Umbilical cord (tissue), 1 donor: ENCODE measurements at regions not wholly inside any gene's neighbourhood (a gene's known extent, or its start where the extent isn't known, plus 50 kb on each side); places are given as distances from the start of the nearest gene placed in this dataset.
"Not testable (repeated sequence)": the region's sequence is repeated elsewhere in the genome, so short reads cannot be mapped to it uniquely, and the experiment has no call there.

Experiments
- DNase-seq: peaks from one replicate; pipeline ENCODE4 v3.0.0-alpha.2; 2015; ENCODE audit warnings: low spot score

DNA sequence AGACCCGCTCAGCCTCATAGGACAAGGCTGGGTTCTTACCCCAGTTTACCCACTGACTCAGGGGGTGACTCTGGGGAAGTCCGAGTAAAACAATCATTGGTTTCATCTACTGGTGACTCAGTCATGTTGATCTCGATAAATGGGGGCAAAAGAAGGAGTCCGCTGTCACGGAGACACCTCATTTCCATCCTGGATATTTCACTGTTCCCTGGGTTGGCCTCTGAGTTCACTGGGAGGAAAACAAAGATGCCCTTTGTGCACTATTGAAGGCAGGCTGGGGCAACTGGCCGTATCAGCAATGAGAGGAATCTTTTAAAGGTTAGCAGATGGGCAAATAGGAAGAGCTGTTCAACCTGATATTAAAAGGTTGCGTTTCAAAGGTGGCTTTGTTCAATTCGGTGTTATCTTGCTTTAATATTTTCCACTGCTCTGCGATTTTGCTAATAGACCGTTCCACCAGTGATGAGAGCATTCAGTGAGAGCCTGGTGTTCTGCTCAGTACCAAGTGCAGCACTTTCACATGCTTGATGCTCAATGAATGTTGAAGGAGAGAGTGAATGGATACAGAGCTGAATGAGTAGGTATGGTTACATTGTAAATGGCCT, 110.2 kb upstream of the EGFLAM start:
- no peak for DNase-seq

DNA sequence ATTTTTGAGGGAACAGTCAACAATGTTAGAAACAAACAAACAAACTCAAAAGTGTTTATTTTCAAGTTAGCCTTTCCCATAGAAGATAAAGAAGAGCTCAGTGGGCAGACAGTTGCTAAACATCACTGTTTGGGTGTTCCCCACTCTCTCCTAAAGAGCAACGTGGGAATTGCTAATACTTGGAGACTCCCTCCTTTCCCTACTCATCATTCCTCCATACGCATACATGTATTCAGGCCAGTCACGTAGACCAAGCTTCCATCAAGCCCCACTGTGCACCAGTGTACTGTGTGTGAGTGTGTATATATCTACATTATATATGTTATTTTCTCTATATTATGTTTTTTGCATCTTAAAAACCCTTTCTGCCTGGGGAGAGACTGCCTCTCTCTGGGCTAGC, 115.0 kb upstream of the EGFLAM start:
- DNase-seq = no peak

DNA sequence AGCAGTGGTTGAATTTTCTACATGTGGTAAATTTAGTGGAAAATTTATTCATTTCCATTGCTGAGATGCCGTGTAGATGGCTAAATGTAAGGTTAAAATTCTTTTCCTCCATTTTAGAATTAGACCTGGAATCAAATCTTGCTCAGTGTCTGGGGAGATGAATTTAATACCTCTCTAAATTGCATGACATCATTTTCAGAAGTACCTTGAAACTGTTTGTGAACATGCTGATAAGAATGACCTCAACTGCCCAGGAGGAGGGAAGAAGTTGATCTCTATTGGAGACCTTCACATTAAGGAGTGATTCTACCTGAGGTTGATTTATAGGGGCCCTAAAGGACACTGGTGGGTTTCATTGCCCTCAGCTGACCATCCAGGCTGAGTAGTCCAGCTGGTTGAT, 116.7 kb upstream of the EGFLAM start:
- no peak for DNase-seq

DNA sequence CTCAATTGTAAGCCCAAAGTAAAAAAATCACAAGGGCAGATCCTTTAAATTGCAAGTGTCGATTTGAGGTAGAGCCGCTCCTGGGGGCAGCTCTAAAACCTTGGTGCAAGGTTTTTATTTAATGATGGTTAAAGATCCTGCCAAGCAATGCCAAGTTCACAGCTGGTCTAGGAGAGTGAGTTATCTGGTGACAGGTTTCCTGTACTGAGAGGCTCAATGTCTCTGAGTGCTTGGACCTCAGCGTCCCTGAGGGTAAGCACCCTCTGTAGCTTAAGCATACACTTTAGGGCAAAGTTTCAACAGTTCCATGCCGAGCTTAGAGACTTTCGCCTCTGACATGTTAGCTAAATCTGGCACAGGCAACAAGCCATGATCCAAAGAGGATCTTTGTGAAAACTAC, 119.8 kb upstream of the EGFLAM start:
- DNase-seq = peak; percentile 6

DNA sequence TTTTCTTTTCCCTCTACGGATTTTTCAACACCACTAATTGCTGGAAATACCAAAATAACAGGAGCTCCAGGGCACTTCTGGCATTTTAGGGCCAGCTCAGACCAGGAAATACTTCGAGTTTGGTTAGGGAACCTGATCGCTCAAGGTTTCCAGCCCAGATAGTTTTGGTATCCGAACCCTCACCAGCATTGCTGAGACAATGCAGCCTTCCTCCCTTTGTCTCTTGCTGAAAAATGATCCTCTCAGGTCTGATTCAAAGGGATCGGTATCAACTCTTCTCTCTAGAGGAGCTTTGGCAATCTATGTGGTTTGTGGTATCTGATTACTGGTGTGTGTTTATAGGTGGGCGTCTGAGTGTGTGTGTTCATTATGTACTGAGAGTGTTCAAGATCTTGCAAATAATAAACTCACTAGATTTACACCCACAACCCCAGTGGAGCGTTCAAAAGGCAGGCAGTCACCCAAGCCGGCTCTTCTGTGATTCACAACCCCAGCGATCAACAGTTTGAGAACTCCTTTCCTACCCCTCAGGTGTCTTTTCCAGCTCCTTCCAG, 122.8 kb upstream of the EGFLAM start:
- DNase-seq = no peak

DNA sequence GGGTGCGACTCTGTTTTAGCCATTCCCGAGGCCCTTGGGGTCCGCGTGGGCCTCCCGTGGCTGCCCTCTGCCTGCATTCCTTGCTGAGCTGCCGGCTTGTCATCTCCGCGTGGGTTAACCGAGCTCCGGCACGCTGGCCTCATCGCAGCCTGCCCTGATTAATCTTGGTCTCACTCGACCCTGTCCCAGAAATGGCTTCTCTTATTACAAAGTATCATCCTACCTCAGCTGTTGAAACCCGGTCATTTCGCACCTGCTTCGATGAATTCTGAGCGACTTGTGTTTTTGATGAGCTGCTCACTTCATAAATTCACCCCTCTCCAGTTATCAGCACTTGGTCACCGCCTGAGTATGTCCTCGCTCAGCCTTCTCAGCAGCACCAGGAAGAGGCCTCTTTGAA, 123.5 kb upstream of the EGFLAM start:
- DNase-seq = peak; percentile 38

DNA sequence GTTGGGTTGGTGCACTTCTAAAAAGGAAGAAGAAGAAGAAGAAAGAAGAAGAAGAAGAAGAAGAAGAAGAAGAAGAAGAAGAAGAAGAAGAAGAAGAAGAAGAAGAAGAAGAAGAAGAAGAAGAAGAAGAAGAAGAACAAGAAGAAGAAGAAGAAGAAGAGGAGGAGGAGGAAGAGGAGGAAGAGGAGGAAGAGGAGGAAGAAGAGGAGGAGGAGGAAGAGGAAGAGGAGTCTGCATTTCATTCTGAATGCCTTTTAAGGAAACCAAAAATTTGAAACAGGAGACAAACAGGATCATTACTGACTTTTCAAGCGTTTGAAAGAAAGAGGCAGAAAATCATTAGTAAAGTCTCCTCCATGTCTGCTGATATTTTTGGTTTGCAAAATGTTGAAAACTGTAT, 124.1 kb upstream of the EGFLAM start:
- not testable (repeated sequence) for DNase-seq

DNA sequence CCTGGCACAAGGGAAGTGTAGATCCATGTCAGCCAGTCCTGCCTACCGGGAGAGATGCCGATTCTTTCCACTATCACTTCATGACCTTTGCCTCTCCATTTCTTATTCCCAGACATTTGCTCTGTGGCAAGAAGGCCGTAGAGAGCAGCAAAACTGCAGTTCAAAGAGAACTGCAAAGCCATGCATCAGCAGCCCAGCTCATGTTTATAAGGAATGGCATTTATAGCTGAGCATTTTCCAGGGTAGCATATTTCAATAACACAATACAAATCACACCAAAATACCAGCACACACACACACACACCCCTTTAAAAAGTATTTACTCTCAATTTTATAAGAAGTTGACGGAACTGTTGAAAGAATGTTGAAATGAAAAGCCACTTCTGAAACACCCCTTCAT, 126.7 kb upstream of the EGFLAM start:
- peak; percentile 59 for DNase-seq

DNA sequence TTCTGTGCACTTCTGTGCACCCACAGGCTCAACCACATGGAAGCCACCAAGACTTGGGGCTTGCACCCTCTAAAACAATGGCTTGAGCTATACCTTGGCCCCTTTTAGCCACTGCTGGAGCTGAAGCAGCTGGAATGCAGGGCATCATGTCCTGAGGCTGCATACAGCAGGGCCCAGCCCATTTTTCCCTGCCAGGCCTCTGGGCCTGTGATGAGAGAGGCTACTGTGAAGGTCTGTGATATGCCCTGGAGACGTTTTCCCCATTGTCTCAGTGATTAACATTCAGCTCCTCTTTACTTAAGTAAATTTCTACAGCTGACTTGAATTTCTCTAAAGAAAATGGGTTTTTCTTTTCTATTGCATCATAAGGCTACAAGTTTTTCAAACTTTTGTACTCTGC, 134.0 kb upstream of the EGFLAM start:
- DNase-seq = no peak

DNA sequence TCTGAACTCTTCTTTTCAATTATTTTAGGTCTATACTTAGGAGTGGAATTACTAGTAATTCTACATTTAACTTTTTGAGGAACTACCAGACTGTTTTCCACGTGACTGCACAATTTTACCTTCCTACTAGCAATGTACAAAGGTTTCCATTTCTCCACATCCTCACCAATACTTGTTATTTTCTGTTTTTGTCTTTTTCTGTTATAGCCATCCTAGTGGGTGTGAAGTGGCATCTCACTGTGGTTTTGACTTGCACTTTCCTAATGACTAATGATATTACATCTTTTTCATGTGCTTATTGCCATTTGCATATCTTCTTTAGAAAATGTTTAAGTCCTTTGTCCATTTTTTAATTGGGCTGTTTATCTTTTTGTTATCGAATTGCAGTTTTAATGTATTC, 136.9 kb upstream of the EGFLAM start:
- DNase-seq = no peak

DNA sequence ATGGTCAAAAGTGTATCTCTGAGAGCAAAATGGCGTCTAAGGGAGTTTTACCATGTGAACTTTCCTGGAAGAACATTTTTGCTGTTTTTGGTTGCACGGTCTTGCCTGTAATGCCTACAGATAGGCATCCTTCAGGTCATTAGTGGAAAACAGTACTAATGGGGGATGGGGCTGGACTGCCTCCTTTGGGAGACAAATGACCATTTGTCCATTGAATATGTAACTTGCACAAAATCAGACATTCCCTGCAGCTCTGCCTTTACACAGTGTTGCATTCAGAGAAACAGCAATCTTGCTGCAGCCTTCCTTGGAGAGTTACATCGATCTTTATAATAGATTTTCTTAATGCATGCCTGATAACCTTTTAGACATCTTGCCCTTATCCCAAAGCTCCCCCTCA, 138.5 kb upstream of the EGFLAM start:
- no peak for DNase-seq

DNA sequence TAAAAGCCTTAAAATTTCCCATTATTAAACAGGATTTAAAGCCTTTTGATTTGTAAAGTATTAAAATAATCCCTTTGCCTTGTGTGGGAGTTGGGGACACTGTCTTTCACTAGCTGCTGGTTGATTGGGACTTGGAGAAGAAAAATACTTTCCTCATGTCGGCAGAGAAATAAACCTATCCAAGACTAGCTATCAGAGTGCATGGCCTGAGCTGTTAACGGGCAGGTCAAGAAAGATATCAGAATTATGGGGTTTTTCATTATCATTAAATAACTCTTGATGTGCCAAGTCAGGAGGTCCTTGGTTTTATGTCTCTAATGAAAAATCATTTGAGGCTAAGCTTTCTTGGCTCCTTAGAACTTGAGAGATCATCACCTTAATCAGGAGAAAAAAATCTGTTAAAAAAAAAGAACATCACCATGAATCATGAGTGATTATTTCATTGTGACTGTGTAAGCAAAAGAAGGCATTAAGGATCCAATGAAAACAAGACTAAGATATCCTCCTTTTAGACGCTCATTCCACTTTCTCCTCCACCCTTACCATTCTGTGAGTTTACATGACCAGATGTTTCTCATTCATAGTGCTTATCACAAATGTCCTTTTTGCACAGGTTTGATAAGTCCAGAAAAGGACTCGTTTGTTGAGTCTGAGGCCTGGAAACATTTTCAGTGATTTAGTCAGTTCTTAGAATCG, 140.4 kb upstream of the EGFLAM start:
- peak; percentile 7 for DNase-seq

DNA sequence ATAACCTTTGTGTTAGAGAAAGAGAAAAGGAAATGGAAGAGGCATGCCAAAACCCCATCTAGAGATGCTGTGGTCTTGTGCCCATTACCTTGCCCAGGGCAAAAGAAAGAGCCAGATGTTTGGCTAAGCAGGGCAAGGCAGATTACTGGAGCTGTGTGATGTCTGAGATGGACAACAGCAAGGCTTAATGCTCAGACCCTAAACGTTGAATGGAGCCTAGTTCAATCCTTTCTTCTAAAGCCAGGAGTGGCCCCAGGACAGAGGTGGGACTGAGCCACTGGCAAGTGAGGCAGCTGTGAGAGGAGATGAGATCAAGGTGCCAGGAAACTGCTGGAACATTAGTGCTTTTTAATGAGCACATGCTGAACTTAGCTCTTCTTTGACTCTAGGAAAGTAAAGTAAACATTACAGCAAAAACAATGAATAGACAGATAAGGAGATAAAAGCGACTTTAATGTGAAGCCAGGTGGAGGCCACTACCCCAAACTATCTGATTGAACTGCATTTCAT, 143.0 kb upstream of the EGFLAM start:
- no peak for DNase-seq

DNA sequence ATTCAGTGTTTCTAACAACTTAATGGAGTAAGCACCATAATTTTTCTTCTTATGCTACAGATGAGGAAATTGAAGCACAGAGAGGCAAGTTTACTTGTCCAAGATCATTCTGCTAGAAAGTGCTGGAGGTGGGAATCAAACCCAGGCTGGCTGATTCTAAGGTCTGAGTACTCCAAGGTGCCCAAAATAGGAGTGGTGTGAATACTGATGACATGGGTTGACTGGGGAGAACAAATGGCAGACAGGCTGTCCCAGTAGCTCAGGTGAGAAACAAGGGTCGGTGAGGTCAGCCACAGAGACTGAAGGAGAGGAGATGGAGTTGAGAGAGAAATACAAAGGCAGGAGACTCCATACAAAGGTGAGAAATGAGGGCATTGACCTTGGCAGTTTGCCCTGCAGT, 144.5 kb upstream of the EGFLAM start:
- no peak for DNase-seq

DNA sequence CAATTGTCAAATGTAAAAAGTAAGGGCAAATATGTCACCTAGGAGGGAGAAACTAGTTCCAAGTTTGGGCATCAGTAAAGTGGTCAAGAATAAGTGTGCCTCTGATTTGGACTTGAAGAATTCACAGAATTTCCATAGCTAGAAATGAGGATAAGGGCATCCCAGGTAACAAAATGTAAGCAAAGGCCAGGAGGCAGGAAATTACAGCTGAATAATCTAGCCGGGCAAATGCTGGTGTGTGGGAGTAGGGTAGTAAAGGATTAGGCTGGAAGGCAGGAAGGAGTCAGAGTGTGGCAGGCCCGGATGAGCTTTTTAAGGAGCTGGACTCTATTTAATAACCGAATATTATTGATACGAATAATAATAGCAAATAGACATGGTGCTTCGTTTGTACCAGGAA, 144.9 kb upstream of the EGFLAM start:
- DNase-seq = no peak

DNA sequence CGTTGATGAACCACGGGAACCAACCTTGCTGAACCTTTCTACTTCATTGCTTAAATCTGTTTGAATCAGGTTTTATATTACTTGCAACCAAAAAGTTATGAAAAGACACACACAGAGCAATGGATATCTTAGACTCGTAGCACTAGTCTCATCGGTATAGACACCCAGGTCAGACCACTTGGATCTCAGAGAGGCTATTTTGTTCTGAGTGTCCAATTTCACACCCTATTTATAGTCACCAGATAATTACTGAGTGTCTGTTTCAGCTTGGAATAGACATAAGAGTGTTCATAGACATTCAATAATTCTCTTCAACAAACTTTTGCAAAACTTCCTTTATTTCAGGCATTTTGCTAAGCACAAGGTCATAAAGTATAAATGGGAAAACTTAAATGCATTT, 145.4 kb upstream of the EGFLAM start:
- DNase-seq = no peak

DNA sequence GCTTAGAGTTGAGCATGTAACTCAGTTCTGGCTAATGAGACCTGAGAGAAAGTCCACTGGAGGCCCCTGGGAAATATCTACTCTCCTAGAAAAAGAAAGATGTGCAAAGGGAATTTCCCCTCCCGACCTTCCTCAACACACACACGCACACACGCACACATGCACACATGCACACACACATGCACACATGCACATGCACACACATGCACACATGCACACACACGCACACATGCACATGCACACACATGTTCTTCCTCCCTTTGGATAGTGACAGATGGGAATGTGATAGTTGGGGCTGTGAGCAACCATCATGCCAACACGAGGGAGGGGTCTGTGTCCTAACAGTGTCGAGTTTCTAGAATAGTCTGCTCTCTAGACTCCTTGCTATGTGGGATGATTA, 148.2 kb upstream of the EGFLAM start:
- no peak for DNase-seq

DNA sequence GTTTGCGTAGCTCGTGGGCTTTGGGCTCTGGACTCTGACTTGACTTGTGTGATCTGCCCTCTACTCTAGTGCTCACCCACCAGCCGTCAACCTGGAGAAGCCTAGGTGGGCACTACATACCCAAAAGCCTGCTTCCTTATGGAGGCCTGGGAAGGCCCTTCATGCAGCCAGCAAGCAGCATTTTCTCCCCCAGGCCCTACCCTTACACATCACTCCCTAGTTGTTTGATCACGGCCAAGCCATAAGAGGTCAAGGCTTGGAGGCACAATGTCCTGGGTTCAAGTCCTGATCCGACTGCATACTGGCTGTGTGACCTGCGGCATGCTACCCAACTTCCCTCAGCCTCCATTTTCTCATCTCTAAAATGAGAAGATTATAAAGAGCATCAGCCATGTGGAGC, 151.3 kb upstream of the EGFLAM start:
- no peak for DNase-seq

DNA sequence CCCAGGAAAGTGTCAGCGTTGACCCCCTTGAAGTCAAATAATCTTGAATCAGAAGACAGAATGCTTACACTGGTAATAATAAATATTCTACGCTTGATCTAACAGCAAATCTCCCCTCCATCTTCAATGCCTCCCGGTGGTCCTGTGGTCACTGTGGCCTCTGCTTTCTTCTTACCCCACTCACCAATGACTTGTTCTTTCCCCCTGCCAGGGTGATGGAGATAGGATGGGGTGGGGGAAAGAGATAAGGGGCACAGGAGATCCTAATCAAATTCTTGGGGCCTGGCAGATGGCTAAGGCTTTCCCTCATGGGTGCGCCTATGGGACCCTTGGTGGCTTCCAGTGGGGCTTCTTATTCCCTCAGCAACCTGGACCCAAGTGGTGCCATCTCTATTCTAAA, 152.6 kb upstream of the EGFLAM start:
- no peak for DNase-seq

DNA sequence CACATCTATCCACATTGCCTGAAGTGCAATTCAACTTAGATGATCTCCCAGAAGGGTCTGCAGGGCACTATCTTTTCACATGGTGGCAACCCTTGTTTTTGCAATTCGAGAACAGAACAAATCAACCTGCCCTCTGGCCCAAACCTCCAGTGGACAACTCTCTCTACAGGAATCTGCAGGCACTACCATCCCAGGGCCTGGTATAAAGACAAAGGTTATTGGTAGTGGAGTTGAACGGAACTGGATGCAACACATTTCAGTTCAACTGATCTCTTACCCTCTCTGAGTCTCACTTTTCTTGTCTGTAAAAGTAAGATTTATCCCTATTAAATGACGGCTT, 153.2 kb upstream of the EGFLAM start:
- no peak for DNase-seq

DNA sequence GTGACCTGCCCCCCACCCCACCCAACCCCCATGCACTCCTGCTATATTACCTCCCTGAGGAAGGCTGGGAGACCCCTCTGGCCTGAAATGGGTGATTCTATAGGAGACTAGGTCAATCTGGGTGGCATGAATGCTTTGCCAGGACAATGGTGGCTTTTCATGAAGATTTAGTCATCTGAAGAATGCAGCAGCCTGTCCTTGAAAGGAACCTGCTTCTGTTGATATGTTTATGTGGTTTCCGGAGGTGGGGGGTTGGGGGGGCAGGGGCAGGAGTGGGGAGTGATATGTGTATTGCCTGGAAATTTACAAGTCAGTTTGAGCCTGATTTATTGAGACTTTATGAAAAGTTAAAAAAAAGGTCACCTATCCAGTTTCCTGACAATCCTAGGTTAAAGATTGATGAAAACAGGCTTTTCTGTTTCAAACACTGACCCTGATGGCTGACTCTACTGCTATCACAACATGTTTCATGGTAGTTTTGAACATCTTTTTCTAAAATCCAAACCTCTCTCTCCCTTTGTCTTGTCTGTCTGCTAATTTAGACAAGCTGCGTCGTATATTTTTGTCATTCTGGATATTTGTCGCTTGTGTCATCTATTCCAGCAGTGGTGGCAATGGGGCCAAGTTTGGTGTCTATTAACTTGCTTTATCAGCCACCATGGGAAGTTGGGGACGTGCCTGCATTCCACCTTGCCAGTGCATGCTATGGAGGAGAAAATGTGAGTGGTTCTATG, 153.7 kb upstream of the EGFLAM start:
- peak; percentile 10 for DNase-seq

DNA sequence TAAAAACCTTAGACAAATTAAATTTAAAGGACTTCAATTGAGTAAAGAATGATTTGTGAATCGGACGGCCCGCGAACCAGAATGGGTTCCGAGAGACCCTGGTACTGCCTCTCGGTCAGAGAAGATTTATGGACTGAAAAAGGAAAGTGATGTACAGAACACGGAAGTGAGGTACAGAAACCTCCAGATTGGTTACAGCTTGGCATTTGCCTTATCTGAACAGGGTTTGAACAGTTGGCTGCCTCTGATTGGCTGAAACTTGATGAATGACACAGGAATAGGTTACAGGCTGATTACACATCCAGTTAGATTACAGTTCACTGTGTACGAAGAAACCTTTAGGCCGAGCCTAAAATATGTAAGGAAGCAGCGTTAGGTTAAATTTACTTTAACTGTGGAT, 156.5 kb upstream of the EGFLAM start:
- no peak for DNase-seq
